ENCODE measurements at regions not wholly inside any gene's neighbourhood (a gene's known extent, or its start where the extent isn't known, plus 50 kb on each side); places are given as distances from the start of the nearest gene placed in this dataset.

DNA sequence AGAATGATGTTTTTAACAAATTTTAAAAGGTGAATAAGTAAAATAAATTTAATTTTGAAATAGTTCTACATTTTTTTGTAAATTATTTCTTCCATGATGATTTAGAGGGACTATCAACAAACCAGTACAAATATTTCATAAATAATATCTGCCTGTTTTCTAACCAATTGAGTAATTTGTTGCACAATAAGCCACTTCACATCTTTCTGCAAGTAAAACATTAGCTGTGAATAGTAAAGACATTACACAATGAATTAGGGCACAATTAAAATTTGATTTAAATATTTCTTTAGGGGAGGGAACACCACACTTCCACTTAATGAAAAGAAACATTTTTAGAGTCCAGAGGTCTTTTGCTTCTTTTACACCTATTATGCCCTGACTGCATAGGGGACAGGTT is 118.4 kb upstream of the PTPRK start:
- no peaks in the 10 kb centered on the region for H3K9me3 Mint-ChIP-seq (ENCODE audit: unreplicated experiment)
- no peaks in the 10 kb centered on the region for H3K27me3 Mint-ChIP-seq (ENCODE audit: unreplicated experiment)
- no peak overlapping the region for H3K27ac Mint-ChIP-seq (ENCODE audit: unreplicated experiment)
- H3K4me1 Mint-ChIP-seq (ENCODE audit: low read depth, unreplicated experiment), result no peaks in the 10 kb centered on the region
- no peak overlapping the region for H3K4me3 Mint-ChIP-seq (ENCODE audit: unreplicated experiment)
- TF ChIP-seq, protein P1, sequence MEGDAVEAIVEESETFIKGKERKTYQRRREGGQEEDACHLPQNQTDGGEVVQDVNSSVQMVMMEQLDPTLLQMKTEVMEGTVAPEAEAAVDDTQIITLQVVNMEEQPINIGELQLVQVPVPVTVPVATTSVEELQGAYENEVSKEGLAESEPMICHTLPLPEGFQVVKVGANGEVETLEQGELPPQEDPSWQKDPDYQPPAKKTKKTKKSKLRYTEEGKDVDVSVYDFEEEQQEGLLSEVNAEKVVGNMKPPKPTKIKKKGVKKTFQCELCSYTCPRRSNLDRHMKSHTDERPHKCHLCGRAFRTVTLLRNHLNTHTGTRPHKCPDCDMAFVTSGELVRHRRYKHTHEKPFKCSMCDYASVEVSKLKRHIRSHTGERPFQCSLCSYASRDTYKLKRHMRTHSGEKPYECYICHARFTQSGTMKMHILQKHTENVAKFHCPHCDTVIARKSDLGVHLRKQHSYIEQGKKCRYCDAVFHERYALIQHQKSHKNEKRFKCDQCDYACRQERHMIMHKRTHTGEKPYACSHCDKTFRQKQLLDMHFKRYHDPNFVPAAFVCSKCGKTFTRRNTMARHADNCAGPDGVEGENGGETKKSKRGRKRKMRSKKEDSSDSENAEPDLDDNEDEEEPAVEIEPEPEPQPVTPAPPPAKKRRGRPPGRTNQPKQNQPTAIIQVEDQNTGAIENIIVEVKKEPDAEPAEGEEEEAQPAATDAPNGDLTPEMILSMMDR (IDR thresholded peaks at IDR 0.05; ENCODE audit: partially characterized antibody, unreplicated experiment), result no peak
- no peak for DNase-seq
- no peaks in the 10 kb centered on the region for H3K36me3 Mint-ChIP-seq (ENCODE audit: unreplicated experiment)

DNA sequence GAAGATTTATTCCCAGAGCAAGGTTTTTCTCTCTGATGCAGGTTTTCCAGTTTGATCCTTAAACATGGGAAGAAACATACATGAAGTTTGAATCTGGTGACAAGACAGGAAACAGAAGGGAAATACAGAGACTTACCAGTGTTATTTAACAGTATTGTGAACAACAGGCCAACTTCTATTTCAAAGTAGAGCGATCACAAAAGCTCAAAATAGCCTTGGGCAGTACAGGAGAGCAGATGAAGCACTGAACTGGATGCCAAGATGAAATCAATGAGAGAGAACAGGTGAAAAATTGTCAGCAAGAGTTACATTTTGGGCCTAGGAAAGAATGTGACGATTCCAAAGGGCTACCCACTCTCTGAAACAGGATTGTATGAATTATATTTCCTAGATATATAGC is 114.8 kb upstream of the PTPRK start:
- DNase-seq, result no peak
- Mint-ChIP-seq H3K36me3 (ENCODE audit: unreplicated experiment) (no peaks in the 10 kb centered on the region), H3K9me3 (ENCODE audit: unreplicated experiment) (peaks cover 1% of the 10 kb centered on the region), H3K27ac (ENCODE audit: unreplicated experiment) (no peak overlapping the region), H3K27me3 (ENCODE audit: unreplicated experiment) (no peaks in the 10 kb centered on the region), H3K4me3 (ENCODE audit: unreplicated experiment) (no peak overlapping the region), H3K4me1 (ENCODE audit: low read depth, unreplicated experiment) (peaks cover 3% of the 10 kb centered on the region)
- TF ChIP-seq, protein P1 (IDR thresholded peaks at IDR 0.05; ENCODE audit: partially characterized antibody, unreplicated experiment), result no peak

DNA sequence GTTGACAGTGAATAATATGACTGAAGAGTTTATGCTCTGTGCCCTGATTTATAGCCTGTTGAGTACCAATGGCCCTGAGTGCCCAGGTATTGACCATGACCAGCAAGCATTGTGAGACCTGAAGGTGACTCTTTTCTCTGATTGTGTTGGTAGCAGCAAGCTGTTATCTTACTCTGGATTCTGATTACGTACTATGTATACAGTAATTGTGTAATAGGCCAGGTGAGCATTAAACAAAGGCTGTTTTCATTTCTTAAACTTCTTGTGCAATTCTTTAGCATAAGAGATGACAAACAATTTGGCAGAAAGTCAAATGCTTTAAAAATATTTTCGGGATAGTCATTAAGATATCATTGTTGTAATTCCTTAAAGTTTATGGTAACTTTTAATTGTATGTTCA is 111.7 kb upstream of the PTPRK start:
- Mint-ChIP-seq H3K27me3 (ENCODE audit: unreplicated experiment) (peaks cover under 1% of the 10 kb centered on the region), H3K27ac (ENCODE audit: unreplicated experiment) (no peak overlapping the region), H3K9me3 (ENCODE audit: unreplicated experiment) (peaks cover 1% of the 10 kb centered on the region), H3K4me3 (ENCODE audit: unreplicated experiment) (no peak overlapping the region), H3K36me3 (ENCODE audit: unreplicated experiment) (no peaks in the 10 kb centered on the region), H3K4me1 (ENCODE audit: low read depth, unreplicated experiment) (peaks cover 3% of the 10 kb centered on the region)
- TF ChIP-seq, protein P1 (IDR thresholded peaks at IDR 0.05; ENCODE audit: partially characterized antibody, unreplicated experiment), result no peak
- no peak for DNase-seq

DNA sequence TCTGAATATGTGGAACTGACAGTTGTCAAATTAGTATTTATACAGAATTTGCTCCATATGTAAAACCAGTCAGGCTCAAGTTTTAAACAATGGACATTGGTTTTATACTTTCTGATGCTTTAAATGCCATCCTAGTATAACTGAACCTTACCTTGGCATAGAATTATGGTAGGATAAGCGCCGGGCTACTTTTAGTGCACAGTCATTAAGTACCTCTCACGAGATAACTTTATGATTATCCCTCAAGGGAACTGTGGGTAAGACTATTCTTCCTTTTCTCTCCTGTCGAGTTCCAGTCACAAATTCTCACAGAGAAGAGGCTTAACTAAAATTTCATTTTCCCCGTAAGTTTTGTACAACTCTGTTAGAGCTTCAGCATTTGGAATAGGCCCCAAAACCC is 110.6 kb upstream of the PTPRK start:
- peaks cover 1% of the 10 kb centered on the region for H3K27me3 Mint-ChIP-seq (ENCODE audit: unreplicated experiment)
- H3K4me3 Mint-ChIP-seq (ENCODE audit: unreplicated experiment), result no peak overlapping the region
- peaks cover 3% of the 10 kb centered on the region for H3K4me1 Mint-ChIP-seq (ENCODE audit: low read depth, unreplicated experiment)
- DNase-seq, result no peak
- TF ChIP-seq, protein P1 (IDR thresholded peaks at IDR 0.05; ENCODE audit: partially characterized antibody, unreplicated experiment), result no peak
- H3K9me3 Mint-ChIP-seq (ENCODE audit: unreplicated experiment), result peaks cover 1% of the 10 kb centered on the region
- no peak overlapping the region for H3K27ac Mint-ChIP-seq (ENCODE audit: unreplicated experiment)
- no peaks in the 10 kb centered on the region for H3K36me3 Mint-ChIP-seq (ENCODE audit: unreplicated experiment)

DNA sequence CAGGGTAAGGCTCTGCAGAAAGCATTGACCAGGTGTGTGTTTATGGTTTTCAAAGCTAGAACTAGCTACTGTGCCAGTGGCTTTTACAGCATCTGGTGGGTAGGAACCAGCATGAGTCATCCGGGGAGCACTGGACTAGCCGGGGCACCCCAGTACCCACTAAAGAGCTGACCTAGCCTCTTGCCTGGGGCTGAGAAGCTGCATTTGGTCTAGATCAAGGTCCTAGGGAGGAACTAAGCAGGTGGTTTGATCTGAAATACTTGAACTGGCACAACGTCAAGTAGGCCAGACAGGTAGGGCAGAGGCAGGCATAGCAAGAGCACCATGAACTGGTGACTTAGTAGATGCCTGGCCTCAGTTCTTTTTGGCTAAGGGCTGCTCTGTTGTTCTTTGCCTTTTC is 109.8 kb upstream of the PTPRK start:
- Mint-ChIP-seq H3K36me3 (ENCODE audit: unreplicated experiment) (no peaks in the 10 kb centered on the region), H3K9me3 (ENCODE audit: unreplicated experiment) (peaks cover 1% of the 10 kb centered on the region), H3K27me3 (ENCODE audit: unreplicated experiment) (peaks cover 1% of the 10 kb centered on the region), H3K27ac (ENCODE audit: unreplicated experiment) (no peak overlapping the region), H3K4me1 (ENCODE audit: low read depth, unreplicated experiment) (peaks cover 3% of the 10 kb centered on the region), H3K4me3 (ENCODE audit: unreplicated experiment) (no peak overlapping the region)
- DNase-seq, result no peak
- TF ChIP-seq, protein P1 (IDR thresholded peaks at IDR 0.05; ENCODE audit: partially characterized antibody, unreplicated experiment), result no peak

Measured in glutamatergic neuron (in vitro differentiated cells).